GM12892 (cell line): ENCODE measurements at regions not wholly inside any gene's neighbourhood (a gene's known extent, or its start where the extent isn't known, plus 50 kb on each side); places are given as distances from the start of the nearest gene placed in this dataset.

Source experiments
- POLR2A ChIP-seq: IDR thresholded peaks from 2 replicates; pipeline ENCODE4 v1.6.1; 2011; ENCODE audit warnings: low read depth, low read length, control low read depth
- POLR2AphosphoS5 ChIP-seq: IDR thresholded peaks from 2 replicates; pipeline ENCODE4 v1.6.1; 2011; ENCODE audit warnings: low read depth, low read length, control low read depth
- TAF1 ChIP-seq: IDR thresholded peaks from 2 replicates; pipeline ENCODE4 v1.6.1; 2011; ENCODE audit warnings: low read depth, mild to moderate bottlenecking, control low read depth, low read length, borderline replicate concordance

DNA sequence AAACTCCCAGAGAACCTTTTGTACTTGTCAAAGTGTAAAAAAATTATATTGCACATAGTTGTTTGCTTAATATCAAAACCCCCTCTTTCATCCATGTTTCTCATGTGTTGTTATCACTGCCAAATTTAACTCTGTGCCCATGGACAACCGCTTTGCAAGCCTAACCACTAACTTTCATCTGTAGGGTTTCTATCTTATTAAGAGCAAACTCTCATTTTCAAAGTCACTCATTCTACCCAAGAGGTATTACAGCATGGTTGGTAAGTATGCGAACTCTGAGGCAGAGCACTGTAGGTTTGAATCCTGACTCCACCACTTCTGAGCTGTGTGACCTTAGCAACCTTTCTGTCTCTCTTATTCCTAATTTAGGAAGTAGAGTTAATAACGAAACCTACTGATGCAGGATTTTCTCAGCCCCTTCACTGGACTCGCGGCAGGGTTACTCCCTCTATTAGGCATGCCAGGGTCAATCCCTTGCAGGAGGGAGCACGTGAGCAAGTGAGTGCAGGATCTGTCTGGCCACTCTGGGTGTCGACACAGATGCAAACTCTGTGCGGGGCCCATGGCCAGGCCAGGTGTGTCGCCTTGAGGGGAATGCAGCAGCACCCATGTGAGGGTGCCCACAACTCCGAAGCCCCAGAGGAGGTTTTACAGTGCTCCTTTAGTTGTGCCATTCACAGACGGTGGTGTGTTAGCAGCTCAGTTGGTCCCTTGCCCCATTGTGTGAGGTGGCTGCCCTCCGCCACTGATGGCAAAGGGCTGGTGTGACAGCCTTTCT lies 361.5 kb upstream of the ADGRL2 start:
- TF ChIP-seq POLR2A (no peak), TAF1 (no peak), POLR2AphosphoS5 (no peak)
